Stimulated activated naive CD8-positive, alpha-beta T cell treated with anti-CD3 and anti-CD28 coated beads, Interleukin-15, amount 100 ng/mL, for 72 hours (primary cell): ENCODE measurements at regions not wholly inside any gene's neighbourhood (a gene's known extent, or its start where the extent isn't known, plus 50 kb on each side); places are given as distances from the start of the nearest gene placed in this dataset.

ENCODE experiments used
- ATAC-seq: fragments of 150-1000 bp; cut with Tn5 transposase; 2 replicates; pipeline ENCODE4 v1.10.0; 2021; ENCODE audit warnings: mild to moderate bottlenecking, moderate library complexity
- DNase-seq, 2 donors: peaks; one replicate each; pipeline ENCODE4 v3.0.0; 2021 to 2022
- H3K27ac Mint-ChIP-seq, 2 donors: one replicate each; pipeline ENCODE4 v1.8.0; 2022; ENCODE audit warnings: mild to moderate bottlenecking in 2 of 2, mixed read lengths in 2 of 2, moderate library complexity in 2 of 2
- H3K27me3 Mint-ChIP-seq: one replicate; pipeline ENCODE4 v1.8.0; 2022; ENCODE audit warnings: mixed read lengths
- H3K4me1 Mint-ChIP-seq: one replicate; pipeline ENCODE4 v1.8.0; 2022; ENCODE audit warnings: mild to moderate bottlenecking, mixed read lengths
- H3K4me3 Mint-ChIP-seq, 2 donors: one replicate each; pipeline ENCODE4 v1.8.0; 2022; ENCODE audit warnings: mild to moderate bottlenecking in 2 of 2, mixed read lengths in 2 of 2, moderate library complexity in 1 of 2
- H3K9me3 Mint-ChIP-seq, 2 donors: one replicate each; pipeline ENCODE4 v1.8.0; 2022; ENCODE audit warnings: mixed read lengths in 2 of 2

- Mint-ChIP-seq H3K27ac (no peak overlapping the region), H3K9me3 (no peaks in the 10 kb centered on the region), H3K27me3 (peaks cover 33% of the 10 kb centered on the region), H3K4me1 (no peaks in the 10 kb centered on the region), H3K4me3 (no peak overlapping the region)
- ATAC-seq (no peak), DNase-seq (no peak)
Observed at GRCh38 chr18:51623653-51624052, 426.2 kb upstream of the MEX3C start.

- Mint-ChIP-seq H3K4me1 (no peaks in the 10 kb centered on the region), H3K27me3 (no peaks in the 10 kb centered on the region), H3K9me3 (peaks cover 0 to 2% of the 10 kb centered on the region in 2 donors), H3K4me3 (no peak overlapping the region), H3K27ac (no peak overlapping the region)
- ATAC-seq (no peak), DNase-seq (no peak)
Observed at GRCh38 chr18:51630706-51631105, 433.2 kb upstream of the MEX3C start.

GRCh38 chr18:51637881-51638280 is 440.4 kb upstream of the MEX3C start:
- Mint-ChIP-seq H3K9me3 (peaks cover 5 to 9% of the 10 kb centered on the region in 2 donors), H3K4me1 (no peaks in the 10 kb centered on the region), H3K27me3 (peaks cover 13% of the 10 kb centered on the region), H3K27ac (no peak overlapping the region), H3K4me3 (no peak overlapping the region)
- DNase-seq (no peak), ATAC-seq (no peak)

GRCh38 chr18:51639541-51639940 is 442.1 kb upstream of the MEX3C start:
- DNase-seq (no peak), ATAC-seq (no peak)
- Mint-ChIP-seq H3K9me3 (peaks cover 5 to 9% of the 10 kb centered on the region in 2 donors), H3K27me3 (peaks cover 13% of the 10 kb centered on the region), H3K4me1 (no peaks in the 10 kb centered on the region), H3K27ac (no peak overlapping the region), H3K4me3 (no peak overlapping the region)

- no peak for ATAC-seq
- Mint-ChIP-seq H3K4me3 (no peak overlapping the region), H3K27ac (no peak overlapping the region), H3K4me1 (no peaks in the 10 kb centered on the region), H3K27me3 (peaks cover 13% of the 10 kb centered on the region), H3K9me3 (no peaks in the 10 kb centered on the region)
- DNase-seq: no peak
Observed at GRCh38 chr18:51643483-51643882, 446.0 kb upstream of the MEX3C start.

- Mint-ChIP-seq H3K4me3 (no peak overlapping the region), H3K4me1 (no peaks in the 10 kb centered on the region), H3K27me3 (no peaks in the 10 kb centered on the region), H3K27ac (no peak overlapping the region), H3K9me3 (no peaks in the 10 kb centered on the region)
- no peak for DNase-seq
- ATAC-seq: no peak
Observed at GRCh38 chr18:51645607-51646006, 448.1 kb upstream of the MEX3C start.

- DNase-seq: no peak
- no peak overlapping the region for H3K4me3 Mint-ChIP-seq
- no peak for ATAC-seq
- H3K27me3 Mint-ChIP-seq: no peaks in the 10 kb centered on the region
- no peaks in the 10 kb centered on the region for H3K9me3 Mint-ChIP-seq
- H3K4me1 Mint-ChIP-seq: no peaks in the 10 kb centered on the region
- H3K27ac Mint-ChIP-seq: no peak overlapping the region
Observed at GRCh38 chr18:51647346-51647745, 449.9 kb upstream of the MEX3C start.

GRCh38 chr18:51647942-51648341 is 450.5 kb upstream of the MEX3C start:
- no peak overlapping the region for H3K4me3 Mint-ChIP-seq
- no peaks in the 10 kb centered on the region for H3K27me3 Mint-ChIP-seq
- H3K9me3 Mint-ChIP-seq: no peaks in the 10 kb centered on the region
- no peak for DNase-seq
- no peaks in the 10 kb centered on the region for H3K4me1 Mint-ChIP-seq
- H3K27ac Mint-ChIP-seq: no peak overlapping the region
- no peak for ATAC-seq

GRCh38 chr18:51649796-51650195 is 452.3 kb upstream of the MEX3C start:
- Mint-ChIP-seq H3K9me3 (no peaks in the 10 kb centered on the region), H3K4me1 (no peaks in the 10 kb centered on the region), H3K4me3 (no peak overlapping the region), H3K27ac (no peak overlapping the region), H3K27me3 (peaks cover 9% of the 10 kb centered on the region)
- DNase-seq (no peak), ATAC-seq (no peak)

GRCh38 chr18:51651761-51652160 is 454.3 kb upstream of the MEX3C start:
- ATAC-seq (no peak), DNase-seq (no peak)
- Mint-ChIP-seq H3K27ac (no peak overlapping the region), H3K4me3 (no peak overlapping the region), H3K4me1 (no peaks in the 10 kb centered on the region), H3K9me3 (no peaks in the 10 kb centered on the region), H3K27me3 (peaks cover 29% of the 10 kb centered on the region)

GRCh38 chr18:51653507-51654213 is 456.2 kb upstream of the MEX3C start:
- DNase-seq (no peak), ATAC-seq (no peak)
- Mint-ChIP-seq H3K9me3 (no peaks in the 10 kb centered on the region), H3K4me1 (no peaks in the 10 kb centered on the region), H3K27ac (no peak overlapping the region), H3K4me3 (no peak overlapping the region), H3K27me3 (peaks cover 29% of the 10 kb centered on the region)

- Mint-ChIP-seq H3K9me3 (no peaks in the 10 kb centered on the region), H3K4me3 (no peak overlapping the region), H3K27me3 (peaks cover 29% of the 10 kb centered on the region), H3K4me1 (no peaks in the 10 kb centered on the region), H3K27ac (no peak overlapping the region)
- ATAC-seq (no peak), DNase-seq (no peak)
Observed at GRCh38 chr18:51654488-51655326, 457.2 kb upstream of the MEX3C start.

- H3K27ac Mint-ChIP-seq: no peak overlapping the region
- ATAC-seq (peak; percentile 15), DNase-seq (no peak)
- no peak overlapping the region for H3K4me3 Mint-ChIP-seq
- H3K4me1 Mint-ChIP-seq: no peaks in the 10 kb centered on the region
- H3K9me3 Mint-ChIP-seq: no peaks in the 10 kb centered on the region
- H3K27me3 Mint-ChIP-seq: peaks cover 29% of the 10 kb centered on the region
Observed at GRCh38 chr18:51655327-51655698, 457.8 kb upstream of the MEX3C start.

- Mint-ChIP-seq H3K9me3 (no peaks in the 10 kb centered on the region), H3K27me3 (peaks cover 29% of the 10 kb centered on the region), H3K27ac (no peak overlapping the region), H3K4me1 (no peaks in the 10 kb centered on the region), H3K4me3 (no peak overlapping the region)
- DNase-seq (no peak), ATAC-seq (no peak)
Observed at GRCh38 chr18:51656249-51656648, 458.8 kb upstream of the MEX3C start.

- Mint-ChIP-seq H3K4me3 (no peak overlapping the region), H3K27me3 (peaks cover 38% of the 10 kb centered on the region), H3K4me1 (no peaks in the 10 kb centered on the region), H3K9me3 (no peaks in the 10 kb centered on the region), H3K27ac (no peak overlapping the region)
- DNase-seq: no peak
- ATAC-seq: no peak
Observed at GRCh38 chr18:51658436-51658835, 461.0 kb upstream of the MEX3C start.

- H3K4me1 Mint-ChIP-seq: no peaks in the 10 kb centered on the region
- peaks cover 39% of the 10 kb centered on the region for H3K27me3 Mint-ChIP-seq
- H3K4me3 Mint-ChIP-seq: no peak overlapping the region
- no peak for ATAC-seq
- no peaks in the 10 kb centered on the region for H3K9me3 Mint-ChIP-seq
- no peak overlapping the region for H3K27ac Mint-ChIP-seq
- DNase-seq: no peak
Observed at GRCh38 chr18:51659781-51660180, 462.3 kb upstream of the MEX3C start.
